B cell (primary cell): ENCODE measurements at regions not wholly inside any gene's neighbourhood (a gene's known extent, or its start where the extent isn't known, plus 50 kb on each side); places are given as distances from the start of the nearest gene placed in this dataset.

Experiments used
- ATAC-seq: fragments of 200-7000 bp; cut with Tn5 transposase; one replicate; pipeline ENCODE4 v1.10.0; 2021; ENCODE audit warnings: low read depth, mild to moderate bottlenecking, moderate number of reproducible peaks, moderate library complexity
- CTCF ChIA-PET: fragments of 350-600 bp; sonication (Branson Sonifier 250); formaldehyde crosslinking; loops from one replicate; lab custom pipeline; 2021; ENCODE audit warnings: antibody characterized with exemption, inconsistent platforms; lab: Charles Lee
- POLR2A ChIA-PET: fragments of 350-600 bp; sonication (Branson Sonifier 250); formaldehyde crosslinking; loops from one replicate; lab custom pipeline; 2021; ENCODE audit warnings: antibody characterized with exemption; lab: Charles Lee
- DNase-seq: peaks from one replicate; pipeline ENCODE4 v3.0.0; 2013
- H2AFZ ChIP-seq: 2 replicates; pipeline ENCODE4 v1.6.1; 2012; ENCODE audit warnings: mild to moderate bottlenecking, low read depth, low read length; ENCODE audit not compliant: insufficient read depth, poor library complexity, severe bottlenecking
- H3K27ac ChIP-seq, 2 donors: 1 replicate in 1 of 2; 2 replicates in 1 of 2; pipeline ENCODE4 v1.5.1; 2012 to 2013; ENCODE audit warnings: low read length in 2 of 2, mild to moderate bottlenecking in 2 of 2, moderate library complexity in 1 of 2
- H3K27me3 ChIP-seq, 4 experiments: fragments of 200-600 bp in 1 of 4; sonication (generic) in 1 of 4; replicated peaks in 1 of 4; 1 replicate in 2 of 4; 2 replicates in 2 of 4; pipeline versions ENCODE4 v1.6.1 to v1.7.0; 2013 to 2016; ENCODE audit warnings: low read length in 3 of 4, mild to moderate bottlenecking in 2 of 4, mixed read lengths in 1 of 4, moderate library complexity in 1 of 4; ENCODE audit not compliant: insufficient read depth in 4 of 4, control insufficient read depth in 3 of 4; ENCODE audit errors: control extremely low read depth in 1 of 4
- H3K36me3 ChIP-seq, 2 experiments: replicated peaks in 1 of 2; 1 replicate in 1 of 2; 2 replicates in 1 of 2; pipeline versions ENCODE4 v1.6.1 to v1.7.1; 2013; ENCODE audit warnings: low read length in 1 of 2; ENCODE audit not compliant: insufficient read depth in 2 of 2, control insufficient read depth in 1 of 2; ENCODE audit errors: control extremely low read depth in 1 of 2, extremely low read depth in 1 of 2
- H3K4me1 ChIP-seq, 2 donors: fragments of 200-600 bp in 1 of 2; sonication (generic) in 1 of 2; 1 replicate in 1 of 2; 2 replicates in 1 of 2; pipeline versions ENCODE4 v1.5.1 to v1.6.1; 2013 to 2017; ENCODE audit warnings: low read length in 2 of 2; ENCODE audit not compliant: control insufficient read depth in 2 of 2, insufficient read depth in 2 of 2
- H3K4me2 ChIP-seq: replicated peaks from 2 replicates; pipeline ENCODE3; 2012; ENCODE audit warnings: mild to moderate bottlenecking, low read depth, low read length; ENCODE audit not compliant: poor library complexity, severe bottlenecking
- H3K4me3 ChIP-seq, 5 experiments: fragments of 200-600 bp in 1 of 5; sonication (generic) in 1 of 5; 1 replicate in 3 of 5; 2 replicates in 2 of 5; pipeline versions ENCODE4 v1.5.1 to v1.7.0; 2011 to 2016; ENCODE audit warnings: low read length in 4 of 5, mild to moderate bottlenecking in 4 of 5, low read depth in 2 of 5, control low read depth in 1 of 5, moderate library complexity in 1 of 5; ENCODE audit not compliant: insufficient read depth in 1 of 5; ENCODE audit errors: control extremely low read depth in 1 of 5, extremely low read depth in 1 of 5
- H3K79me2 ChIP-seq: fragments of 200-600 bp; sonication (generic); one replicate; pipeline ENCODE4 v1.6.0; 2016; ENCODE audit warnings: low read length; ENCODE audit not compliant: control insufficient read depth, insufficient read depth
- H3K9ac ChIP-seq: fragments of 200-600 bp; sonication (generic); 2 replicates; pipeline ENCODE4 v1.6.1; 2017; ENCODE audit warnings: mild to moderate bottlenecking, low read length, moderate library complexity
- H3K9me3 ChIP-seq, 3 donors: one replicate each; pipeline versions ENCODE4 v1.6.1 to v1.7.1; 2013; ENCODE audit warnings: low read length in 2 of 3; ENCODE audit not compliant: control insufficient read depth in 2 of 3, insufficient read depth in 1 of 3; ENCODE audit errors: control extremely low read depth in 1 of 3
- H4K20me1 ChIP-seq: 2 replicates; pipeline ENCODE4 v1.6.0; 2012; ENCODE audit warnings: mild to moderate bottlenecking, low read length; ENCODE audit not compliant: insufficient read depth, control insufficient read depth, poor library complexity, severe bottlenecking
- H3K27ac Mint-ChIP-seq: one replicate; pipeline ENCODE4 v1.8.0; 2021; ENCODE audit warnings: mixed read lengths
- H3K27me3 Mint-ChIP-seq: one replicate; pipeline ENCODE4 v1.8.0; 2021; ENCODE audit warnings: mixed read lengths
- H3K4me1 Mint-ChIP-seq: one replicate; pipeline ENCODE4 v1.8.0; 2021; ENCODE audit warnings: mixed read lengths
- H3K4me3 Mint-ChIP-seq: one replicate; pipeline ENCODE4 v1.8.0; 2021; ENCODE audit warnings: mixed read lengths
- H3K9me3 Mint-ChIP-seq: one replicate; pipeline ENCODE4 v1.8.0; 2022; ENCODE audit warnings: mixed read lengths; ENCODE audit not compliant: insufficient read depth
- EZH2 ChIP-seq: IDR thresholded peaks from 2 replicates; pipeline ENCODE4 v1.6.1; 2012; ENCODE audit warnings: borderline replicate concordance, low read depth, mild to moderate bottlenecking, moderate library complexity, low read length; ENCODE audit not compliant: insufficient read depth, poor library complexity, severe bottlenecking
- WGBS: methylation state at CpG from one replicate; pipeline ENCODE4 v1.1.5; 2013; ENCODE audit warnings: missing lambda C conversion rate; ENCODE audit not compliant: insufficient coverage; 5-methylcytosine and 5-hydroxymethylcytosine counted together
- intact Hi-C: fragments of 100-400 bp; cut with micrococcal nuclease; formaldehyde crosslinking; loops from one replicate; pipeline ENCODE4 v1.10.0; 2022
- TF ChIP-seq, protein P1 (sequence below): fragments of 200-600 bp; IDR thresholded peaks from one replicate; pipeline ENCODE4 v1.8.0; 2022; ENCODE audit warnings: antibody characterized with exemption, mild to moderate bottlenecking

DNA sequence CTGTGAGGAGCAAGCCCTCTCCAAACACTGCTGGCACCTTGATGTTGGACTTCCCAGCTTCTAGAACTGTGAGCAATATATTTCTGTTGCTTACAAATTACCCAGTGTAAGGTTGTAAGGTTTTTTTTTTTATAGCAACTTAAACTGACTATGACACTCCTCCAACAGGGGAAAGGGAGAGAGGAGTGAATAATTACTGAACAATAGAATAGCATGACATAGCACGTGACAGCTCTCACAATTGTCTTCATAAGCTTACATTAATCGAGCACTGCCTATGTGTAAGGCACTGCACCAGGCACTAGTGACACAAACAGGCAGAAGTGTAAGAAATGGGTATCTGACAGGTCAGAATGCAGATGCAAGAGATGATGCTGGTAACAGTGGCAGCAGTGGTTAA, 136.9 kb downstream of the FAT3 start:
- TF ChIP-seq, protein P1, sequence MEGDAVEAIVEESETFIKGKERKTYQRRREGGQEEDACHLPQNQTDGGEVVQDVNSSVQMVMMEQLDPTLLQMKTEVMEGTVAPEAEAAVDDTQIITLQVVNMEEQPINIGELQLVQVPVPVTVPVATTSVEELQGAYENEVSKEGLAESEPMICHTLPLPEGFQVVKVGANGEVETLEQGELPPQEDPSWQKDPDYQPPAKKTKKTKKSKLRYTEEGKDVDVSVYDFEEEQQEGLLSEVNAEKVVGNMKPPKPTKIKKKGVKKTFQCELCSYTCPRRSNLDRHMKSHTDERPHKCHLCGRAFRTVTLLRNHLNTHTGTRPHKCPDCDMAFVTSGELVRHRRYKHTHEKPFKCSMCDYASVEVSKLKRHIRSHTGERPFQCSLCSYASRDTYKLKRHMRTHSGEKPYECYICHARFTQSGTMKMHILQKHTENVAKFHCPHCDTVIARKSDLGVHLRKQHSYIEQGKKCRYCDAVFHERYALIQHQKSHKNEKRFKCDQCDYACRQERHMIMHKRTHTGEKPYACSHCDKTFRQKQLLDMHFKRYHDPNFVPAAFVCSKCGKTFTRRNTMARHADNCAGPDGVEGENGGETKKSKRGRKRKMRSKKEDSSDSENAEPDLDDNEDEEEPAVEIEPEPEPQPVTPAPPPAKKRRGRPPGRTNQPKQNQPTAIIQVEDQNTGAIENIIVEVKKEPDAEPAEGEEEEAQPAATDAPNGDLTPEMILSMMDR = no peak
- no peak for TF ChIP-seq EZH2
- Histone ChIP-seq H3K4me3 (no peak overlapping the region), H3K36me3 (no peaks in the 10 kb centered on the region), H4K20me1 (no peaks in the 10 kb centered on the region), H3K27me3 (no peaks in the 10 kb centered on the region), H3K4me1 (no peaks in the 10 kb centered on the region), H3K79me2 (no peaks in the 10 kb centered on the region), H3K27ac (no peak overlapping the region), H3K4me2 (no peak overlapping the region), H3K9me3 (no peaks in the 10 kb centered on the region), H2AFZ (no peak overlapping the region), H3K9ac (no peak overlapping the region)
- 100% methylated on average over 1 of the region's 2 CpGs for WGBS
- no peaks in the 10 kb centered on the region for H3K27me3 Mint-ChIP-seq
- no peaks in the 10 kb centered on the region for H3K9me3 Mint-ChIP-seq
- H3K4me3 Mint-ChIP-seq = no peak overlapping the region
- no peak for DNase-seq
- ATAC-seq = no peak
- no peaks in the 10 kb centered on the region for H3K4me1 Mint-ChIP-seq
- POLR2A ChIA-PET = no interaction called here
- intact Hi-C loops = no loop called here
- no peak overlapping the region for H3K27ac Mint-ChIP-seq
- CTCF ChIA-PET = interaction anchor here (0.6 kb wide), 1 partner anchor 1690 kb away, joined by 3 read pairs; no protein-coding TSS in a partner anchor

DNA sequence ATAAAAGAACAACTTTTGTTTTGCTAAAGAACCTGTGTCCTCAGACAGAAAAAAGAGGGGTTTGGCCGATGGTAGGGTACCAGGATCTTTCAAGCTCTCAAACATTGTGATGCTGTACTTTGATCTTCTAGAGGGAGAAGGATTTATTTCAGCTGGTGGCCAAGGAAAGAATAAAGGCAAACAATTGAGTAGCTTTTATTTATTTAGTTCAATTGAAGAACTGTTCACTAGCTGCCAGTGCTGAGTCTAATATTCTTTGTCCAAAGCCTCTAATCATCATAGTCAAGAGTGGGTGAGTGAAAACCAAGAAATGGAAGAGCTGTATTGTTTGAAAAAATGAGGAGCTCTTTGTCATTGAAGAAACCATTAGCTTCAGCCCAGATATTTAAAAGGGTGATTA, 138.4 kb downstream of the FAT3 start:
- WGBS = no CpG with 5 or more reads among the region's 1 CpG
- H2AFZ ChIP-seq = no peak overlapping the region
- ChIA-PET CTCF (no interaction called here), POLR2A (no interaction called here)
- H3K9me3 Mint-ChIP-seq = no peaks in the 10 kb centered on the region
- H3K36me3 ChIP-seq = no peaks in the 10 kb centered on the region
- no peaks in the 10 kb centered on the region for H4K20me1 ChIP-seq
- no peak for DNase-seq
- H3K27ac Mint-ChIP-seq = no peak overlapping the region
- H3K4me1 ChIP-seq = no peaks in the 10 kb centered on the region
- H3K27me3 Mint-ChIP-seq = no peaks in the 10 kb centered on the region
- H3K9ac ChIP-seq = no peak overlapping the region
- H3K4me3 Mint-ChIP-seq = no peak overlapping the region
- H3K4me3 ChIP-seq = no peak overlapping the region
- TF ChIP-seq, protein P1 = no peak
- TF ChIP-seq EZH2 = no peak
- H3K27ac ChIP-seq = no peak overlapping the region
- no peaks in the 10 kb centered on the region for H3K9me3 ChIP-seq
- no peaks in the 10 kb centered on the region for H3K27me3 ChIP-seq
- no peak overlapping the region for H3K4me2 ChIP-seq
- H3K79me2 ChIP-seq = no peaks in the 10 kb centered on the region
- intact Hi-C loops = no loop called here
- ATAC-seq = no peak
- H3K4me1 Mint-ChIP-seq = no peaks in the 10 kb centered on the region
